SK-N-MC (cell line): ENCODE measurements at regions not wholly inside any gene's neighbourhood (a gene's known extent, or its start where the extent isn't known, plus 50 kb on each side); places are given as distances from the start of the nearest gene placed in this dataset.

Experiments used
- EZH2 ChIP-seq: fragments of 200-600 bp; sonication (generic); IDR thresholded peaks from one replicate; pipeline ENCODE4 v1.6.1; 2017; ENCODE audit warnings: antibody characterized with exemption
- POLR2AphosphoS5 ChIP-seq: IDR thresholded peaks from 2 replicates; pipeline ENCODE4 v1.6.1; 2012; ENCODE audit warnings: mild to moderate bottlenecking, low read depth, low read length, borderline replicate concordance

- no peak for TF ChIP-seq POLR2AphosphoS5
- TF ChIP-seq EZH2: no peak
These were observed 133.7 kb downstream of the NMUR2 start for GRCh38 chr5:152271420-152271819.
